NCI-H2029 (cell line): ENCODE measurements at regions not wholly inside any gene's neighbourhood (a gene's known extent, or its start where the extent isn't known, plus 50 kb on each side); places are given as distances from the start of the nearest gene placed in this dataset.
"Not testable (repeated sequence)": the region's sequence is repeated elsewhere in the genome, so short reads cannot be mapped to it uniquely, and the experiment has no call there.

Experiments
- DNase-seq: peaks from one replicate; lab custom pipeline; 2025; lab: John Stamatoyannopoulos, UW

DNA sequence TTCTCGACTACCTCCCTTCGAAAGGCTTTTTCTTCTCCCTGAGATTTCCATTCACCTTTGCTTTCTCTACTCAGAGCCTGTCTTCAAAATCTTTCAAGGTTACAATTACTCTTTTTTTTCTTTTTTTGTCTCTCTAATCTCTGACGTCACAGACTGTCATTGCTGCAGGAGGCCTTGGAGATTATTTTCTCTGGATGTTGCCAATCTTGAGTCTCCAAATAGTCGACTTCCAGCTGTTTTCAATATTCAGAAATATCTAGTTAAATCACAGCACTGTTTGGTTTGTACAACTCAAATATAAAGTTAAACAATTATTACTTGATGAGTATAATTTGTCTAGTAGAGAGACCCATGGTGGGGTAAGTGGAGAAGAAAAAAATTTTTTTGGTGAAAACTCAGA, 359.0 kb upstream of the BOD1L1 start:
- no peak for DNase-seq

DNA sequence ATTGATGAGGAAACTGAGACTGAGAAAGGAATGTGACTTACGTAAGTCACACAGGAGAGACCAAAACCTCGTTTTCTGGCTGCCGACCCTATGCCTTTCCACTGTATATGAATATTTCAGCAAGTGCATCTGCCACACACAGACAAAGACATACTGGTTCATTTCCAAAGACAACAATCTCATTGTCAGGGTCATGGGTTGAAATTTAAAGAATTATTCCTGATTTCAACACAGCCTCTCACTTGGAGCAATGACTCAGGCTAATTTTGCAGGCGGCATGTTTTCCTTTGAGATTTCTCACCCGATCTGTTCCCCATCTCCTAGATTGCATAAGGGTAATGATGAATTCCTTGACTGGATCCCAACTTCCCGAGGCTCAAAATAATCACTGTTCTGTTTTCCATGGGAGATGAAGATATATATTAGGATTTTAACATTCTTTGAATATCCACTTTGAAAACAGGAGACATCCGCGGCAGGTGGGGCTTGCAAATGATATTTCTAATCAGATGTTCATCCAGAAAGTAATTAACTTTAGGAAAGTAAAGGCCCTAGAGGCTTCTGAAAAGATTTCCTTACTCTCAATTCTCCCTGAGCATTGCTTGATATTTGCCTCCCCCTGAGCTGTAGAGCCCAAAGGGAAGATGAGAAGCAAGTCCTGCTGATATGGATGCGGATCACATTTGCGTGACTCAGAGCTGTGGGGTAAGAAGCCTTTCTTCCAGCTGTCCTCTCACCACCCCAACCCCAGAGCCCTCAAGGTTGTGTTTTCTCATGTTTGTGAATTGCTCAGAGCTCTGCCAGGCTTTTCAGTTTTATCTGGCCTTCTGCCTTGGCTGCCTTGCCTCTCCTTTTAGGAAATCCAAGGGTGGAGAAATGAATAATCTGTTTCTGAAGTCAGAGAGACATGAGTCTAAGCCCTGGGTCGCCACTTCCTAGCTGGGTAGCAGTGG, 361.1 kb upstream of the BOD1L1 start:
- no peak for DNase-seq

DNA sequence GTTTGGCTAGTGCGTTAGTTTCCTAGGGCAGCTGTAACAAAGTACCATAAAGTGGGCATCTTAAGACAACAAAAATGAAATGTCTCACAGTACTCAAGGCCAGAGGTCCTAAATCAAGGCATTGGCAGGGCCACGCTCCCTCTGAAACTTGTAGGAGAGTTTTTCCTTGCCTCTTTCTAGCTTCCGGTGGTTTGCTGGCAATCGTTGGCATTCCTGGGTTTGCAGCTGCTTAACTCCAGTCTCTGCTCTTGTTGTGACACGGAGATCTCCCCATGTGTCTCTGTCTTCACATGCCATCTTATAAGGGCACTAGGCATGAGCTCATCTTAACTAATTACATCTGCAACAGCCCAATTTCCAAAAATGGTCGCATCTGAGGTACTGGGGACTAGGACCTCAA, 362.0 kb upstream of the BOD1L1 start:
- no peak for DNase-seq

DNA sequence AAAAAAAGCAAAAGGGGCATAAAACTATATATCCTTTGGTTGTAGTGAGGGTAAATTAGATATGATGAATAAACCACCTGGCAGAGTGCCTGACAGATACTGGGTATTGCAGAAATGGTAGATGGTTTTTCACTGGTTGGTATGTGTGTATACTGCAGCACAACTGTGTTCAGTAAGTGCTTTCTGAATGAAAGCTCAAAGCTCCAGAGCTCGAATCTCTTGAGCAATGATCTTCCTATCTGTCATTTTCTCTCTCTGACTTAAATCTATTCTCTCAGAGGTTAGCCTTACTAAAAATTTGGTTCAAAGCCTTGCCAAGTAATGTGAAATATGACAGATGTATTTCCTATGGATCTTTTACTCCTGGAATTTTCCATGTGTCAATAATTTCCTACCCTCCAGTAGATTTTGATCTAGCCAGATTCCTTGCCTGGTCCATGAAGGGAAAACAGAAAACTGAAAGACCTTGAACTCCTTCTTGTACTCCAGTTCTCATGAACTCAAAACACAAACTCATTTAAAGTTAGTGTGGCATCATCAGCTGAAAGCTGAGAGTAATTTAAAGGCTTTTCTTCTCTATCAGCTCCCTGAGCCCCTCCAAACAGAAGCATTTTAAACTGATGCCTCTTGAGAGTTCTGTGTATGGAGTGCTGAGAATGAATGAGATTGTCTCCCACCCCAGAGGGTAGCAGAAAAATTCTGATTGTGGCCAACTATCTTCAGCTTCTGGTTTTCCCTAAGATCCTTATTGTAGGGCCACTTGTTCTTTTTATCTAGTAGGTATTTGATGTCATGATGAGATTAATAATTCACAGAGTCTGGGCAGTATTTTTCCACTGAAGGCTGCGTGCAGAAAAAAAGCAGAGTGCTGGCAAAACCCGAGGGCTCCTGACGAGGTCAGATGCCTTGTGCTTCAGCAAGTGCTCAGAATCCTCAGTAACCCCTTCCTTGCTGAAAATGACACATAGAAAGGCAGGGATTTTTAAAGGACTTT, 363.4 kb upstream of the BOD1L1 start:
- DNase-seq = no peak

DNA sequence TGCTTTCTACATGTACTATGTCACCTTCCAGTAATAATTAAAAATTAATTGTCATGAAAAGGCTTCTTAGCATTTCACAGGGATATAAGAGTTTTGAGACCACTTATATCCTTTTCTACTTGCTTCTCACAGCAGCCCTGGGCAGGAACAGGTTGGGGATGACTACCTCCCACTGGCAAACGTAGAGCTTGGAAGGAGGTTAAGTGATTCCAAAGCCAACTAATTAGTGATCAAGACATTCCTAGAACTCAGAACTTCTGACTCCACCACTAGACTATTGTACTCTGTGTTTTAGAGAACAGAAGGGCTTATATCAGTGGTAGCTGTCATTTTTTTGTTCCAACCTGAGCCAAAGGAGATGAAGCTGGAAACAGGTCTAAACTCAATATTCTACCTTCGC, 364.5 kb upstream of the BOD1L1 start:
- no peak for DNase-seq

DNA sequence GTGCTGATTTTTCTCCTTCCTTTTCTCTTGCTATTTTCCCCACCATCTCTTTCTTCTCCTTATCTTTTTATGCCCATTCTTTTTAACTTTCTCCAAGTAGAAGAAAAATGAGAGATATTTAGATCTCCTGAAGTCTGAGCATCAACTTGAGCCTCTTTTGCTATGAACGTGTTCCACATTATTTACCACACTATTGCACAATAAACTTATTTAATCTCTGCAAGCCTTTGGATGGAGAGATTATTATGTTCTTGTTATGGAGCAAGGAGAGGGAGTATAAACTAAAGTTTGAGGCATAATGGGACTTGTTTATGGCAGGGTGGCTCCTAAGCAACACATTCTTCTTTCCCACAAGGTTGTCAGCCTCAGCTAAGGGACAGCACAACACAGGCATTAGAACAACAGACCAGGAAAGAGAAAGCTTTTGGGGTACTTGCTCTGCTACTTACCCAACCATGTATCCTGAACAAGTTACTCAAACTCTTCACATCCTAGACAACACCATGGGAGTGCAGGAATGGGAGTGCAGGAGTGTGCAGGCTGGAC, 365.5 kb upstream of the BOD1L1 start:
- DNase-seq = no peak

DNA sequence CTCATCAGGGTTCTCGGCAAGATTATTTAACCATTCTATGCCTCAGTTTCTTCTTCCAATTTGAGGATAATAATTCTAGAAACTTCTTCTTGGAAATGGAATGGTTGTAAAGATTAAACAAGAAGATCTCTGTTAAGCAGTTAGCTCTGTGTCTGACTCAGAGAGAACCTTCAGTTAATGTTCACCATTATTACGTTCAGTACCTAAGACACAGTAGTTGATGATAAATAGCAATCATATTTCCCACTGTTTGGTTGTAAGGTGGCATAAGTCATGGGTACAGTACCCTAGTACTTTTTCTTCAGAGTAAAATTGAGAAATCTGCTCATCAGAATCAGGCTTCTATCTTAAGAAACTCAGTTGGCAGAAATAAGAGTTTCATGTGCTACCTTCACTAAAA, 366.5 kb upstream of the BOD1L1 start:
- no peak for DNase-seq

DNA sequence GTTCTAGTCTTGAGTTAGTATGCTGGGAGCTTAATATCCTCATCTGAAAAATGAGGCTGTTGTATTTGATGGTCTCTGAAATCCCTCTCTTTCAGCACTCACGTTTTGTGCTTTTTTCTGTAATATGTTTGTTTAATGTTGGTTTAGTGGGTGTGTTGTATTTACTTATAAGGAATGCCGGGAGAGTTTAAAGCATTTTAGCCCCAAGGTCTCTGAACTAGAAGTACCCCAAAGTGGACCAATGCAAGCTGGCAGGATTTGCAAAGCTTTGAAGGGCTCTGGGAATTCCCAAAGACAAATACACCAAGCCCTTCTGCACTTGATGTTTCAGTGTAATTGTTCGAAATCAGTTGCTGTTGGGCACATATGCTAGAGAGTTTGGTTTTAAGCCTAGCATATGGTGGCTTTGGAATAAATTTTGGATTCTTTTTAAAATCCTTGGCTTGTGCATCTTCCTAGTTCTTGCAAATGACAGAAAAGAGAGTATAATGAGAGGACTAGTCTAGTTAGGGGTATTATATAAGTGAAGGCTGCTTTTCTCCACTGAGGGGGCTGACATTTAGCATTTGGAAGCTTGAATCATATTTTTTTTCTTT, 371.4 kb upstream of the BOD1L1 start:
- DNase-seq = no peak

DNA sequence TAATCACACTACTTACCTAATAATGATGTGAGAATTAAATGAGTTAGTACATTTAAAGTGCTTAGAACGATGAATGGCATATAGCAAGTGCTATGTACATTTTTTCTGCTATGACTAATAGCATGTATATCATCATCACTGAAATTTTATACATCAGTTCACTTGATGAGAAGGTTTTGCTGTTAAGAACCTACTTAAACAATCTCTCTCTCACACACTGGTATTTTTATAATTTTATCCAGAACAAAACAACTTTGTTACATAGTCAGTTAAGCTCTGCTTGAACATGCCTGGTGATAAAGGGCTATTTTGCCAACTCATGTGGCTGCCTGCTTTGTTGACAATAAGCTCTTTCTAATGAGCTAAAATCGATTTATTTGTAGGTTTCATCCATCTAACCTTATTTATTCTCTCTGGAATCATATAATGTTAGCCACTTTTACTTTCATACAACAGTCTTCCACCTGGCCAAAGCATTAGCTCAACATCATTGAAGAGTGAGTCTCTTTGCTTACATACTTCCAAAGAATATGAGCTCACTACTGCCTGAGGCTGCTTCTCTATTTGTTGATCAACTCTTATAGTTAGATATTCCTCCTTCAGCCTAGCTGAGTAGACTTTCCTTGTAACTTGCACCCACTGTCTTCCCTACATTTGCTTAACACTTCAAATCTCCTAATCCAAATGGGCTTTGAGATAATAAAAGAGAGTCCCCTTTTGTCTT, 372.7 kb upstream of the BOD1L1 start:
- DNase-seq = no peak

DNA sequence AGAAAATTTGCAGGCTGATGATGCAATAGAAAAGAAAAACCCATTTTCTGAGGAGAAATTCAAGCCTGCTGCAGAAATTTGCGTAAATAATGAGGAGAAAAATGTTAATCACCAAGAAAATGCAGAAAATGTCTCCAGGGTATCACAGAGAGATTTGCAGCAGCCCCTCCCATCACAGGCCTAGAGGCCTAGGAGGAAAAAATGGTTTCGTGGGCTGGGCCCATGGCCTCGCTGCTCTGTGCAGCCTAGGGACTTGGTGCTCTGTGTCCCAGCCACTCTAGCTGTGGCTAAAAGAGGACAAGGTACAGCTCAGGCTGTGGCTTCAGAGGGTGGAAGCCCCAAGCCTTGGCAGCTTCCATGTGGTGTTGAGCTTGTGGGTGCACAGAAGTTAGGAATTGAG, 374.8 kb upstream of the BOD1L1 start:
- DNase-seq = not testable (repeated sequence)

DNA sequence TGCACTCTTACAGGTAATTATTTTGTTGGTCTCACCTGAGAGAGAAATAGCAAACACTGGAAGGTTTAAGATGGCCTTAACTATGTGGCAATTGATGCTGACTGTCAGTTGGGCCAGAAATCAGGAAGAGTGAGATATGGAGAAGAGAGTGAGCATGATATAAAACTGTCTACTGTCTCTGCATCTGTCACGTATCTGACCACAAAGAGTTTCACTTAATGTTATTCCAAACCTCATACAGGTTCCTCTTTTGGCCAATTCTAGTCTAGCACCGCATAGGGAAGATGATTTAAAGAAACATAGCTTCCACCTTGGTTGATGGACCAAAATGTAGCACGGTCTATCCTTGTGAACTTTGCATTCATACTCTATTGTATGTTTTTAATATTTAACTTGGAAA, 381.0 kb upstream of the BOD1L1 start:
- DNase-seq = no peak

DNA sequence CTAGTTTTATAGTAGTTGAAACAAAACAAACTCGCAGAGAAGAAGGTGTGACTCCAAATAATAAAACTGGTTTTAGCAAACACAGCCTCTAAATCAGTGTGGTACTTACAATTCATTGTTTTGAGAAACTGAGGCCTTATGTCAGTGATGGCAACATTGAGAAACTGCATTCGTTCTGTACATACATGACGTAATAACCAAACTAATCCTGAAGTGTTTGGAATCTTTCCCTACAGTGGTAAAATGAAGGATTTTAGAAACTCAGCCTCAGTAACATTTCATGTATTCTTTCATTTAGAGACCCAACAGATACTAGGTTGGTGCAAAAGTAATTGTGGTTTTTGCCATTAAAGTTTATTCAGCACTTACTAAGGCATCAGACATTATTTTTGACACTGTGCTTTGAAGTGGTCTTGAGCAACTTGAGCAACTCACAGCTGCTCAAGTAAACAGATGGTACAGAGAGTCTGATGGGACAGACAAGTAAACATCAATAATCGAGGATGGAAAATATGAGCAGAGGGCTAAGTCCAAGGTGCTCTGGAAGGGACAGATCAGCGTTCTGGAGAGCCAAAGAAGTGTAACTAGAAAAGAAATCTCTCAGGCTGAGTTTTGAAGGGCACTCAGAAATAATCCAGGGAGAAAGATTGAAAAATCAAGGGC, 390.8 kb upstream of the BOD1L1 start:
- no peak for DNase-seq

DNA sequence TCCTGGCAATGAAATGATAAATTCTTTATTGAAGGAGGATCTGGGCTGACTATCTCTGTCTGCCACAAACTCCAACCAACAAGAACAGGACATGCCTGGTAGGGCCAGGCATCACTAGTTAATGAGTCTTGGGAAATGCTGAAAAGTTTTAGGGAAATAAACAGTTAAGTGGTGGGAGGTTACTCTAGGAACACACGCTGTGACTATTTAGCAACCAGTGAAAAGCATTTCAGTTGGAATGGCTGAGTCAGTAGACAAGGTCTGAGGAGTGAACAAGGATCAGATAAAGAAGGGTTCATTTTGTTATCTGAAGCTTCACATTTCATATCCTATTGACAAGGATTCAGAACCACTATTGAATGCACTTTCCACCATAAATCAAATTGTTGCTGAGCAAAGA, 394.9 kb upstream of the BOD1L1 start:
- DNase-seq = no peak

DNA sequence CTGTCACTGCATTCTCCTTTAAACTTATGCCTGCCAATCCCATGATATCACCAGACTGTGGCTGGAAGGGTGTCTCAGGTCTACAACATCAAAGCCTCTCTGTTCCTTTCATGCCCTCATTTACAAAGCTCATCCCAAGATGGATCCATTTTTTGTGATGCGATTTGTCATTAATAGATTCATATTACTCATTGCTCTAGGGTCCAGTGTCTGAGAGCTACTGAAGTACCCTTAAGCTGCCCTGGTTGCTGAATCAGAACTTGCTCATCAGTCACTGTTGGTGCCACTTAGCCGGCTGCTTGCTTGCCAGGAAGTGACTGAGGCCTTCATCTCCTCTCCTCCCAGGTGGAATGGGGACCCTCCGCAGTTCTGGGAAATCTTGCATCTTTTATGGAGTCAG, 395.5 kb upstream of the BOD1L1 start:
- no peak for DNase-seq

DNA sequence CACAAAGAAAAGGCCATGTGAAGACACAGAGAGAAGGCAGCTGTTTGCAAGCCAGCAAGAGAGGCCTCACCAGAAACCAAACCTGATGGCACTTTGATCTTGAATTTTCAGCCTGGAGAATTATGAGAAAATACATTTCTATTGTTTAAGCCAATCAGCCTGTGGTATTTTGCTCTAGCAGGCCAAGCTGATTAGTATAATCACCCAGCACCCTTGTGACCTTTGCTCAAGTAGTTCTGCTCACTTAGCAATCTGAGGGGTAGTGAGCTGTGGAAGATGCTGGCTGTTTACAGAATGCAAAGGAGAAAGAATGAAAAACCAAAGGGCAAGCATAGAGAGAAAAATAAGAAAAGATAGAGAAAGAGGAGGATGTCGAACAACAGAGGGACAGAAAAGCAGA, 396.4 kb upstream of the BOD1L1 start:
- DNase-seq = no peak

DNA sequence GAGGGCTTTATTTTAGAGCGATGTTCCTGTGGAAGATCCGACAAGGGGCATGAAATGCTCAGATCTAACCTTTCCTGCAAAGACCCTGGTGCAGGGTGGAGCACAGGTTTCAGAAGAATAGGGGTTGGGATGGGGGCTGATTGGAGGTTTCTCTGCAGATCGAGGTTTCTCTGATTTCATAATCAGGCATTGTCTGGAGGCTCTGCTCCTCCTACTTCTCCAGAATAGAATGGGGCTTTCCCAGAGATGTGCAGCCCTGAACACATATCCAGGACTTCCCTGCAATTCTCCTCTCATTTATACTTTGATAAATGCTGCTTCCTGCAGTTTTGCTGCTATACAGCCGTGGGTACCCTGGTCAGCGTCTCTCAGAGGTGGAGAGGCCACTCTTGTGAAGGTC, 397.6 kb upstream of the BOD1L1 start:
- no peak for DNase-seq

DNA sequence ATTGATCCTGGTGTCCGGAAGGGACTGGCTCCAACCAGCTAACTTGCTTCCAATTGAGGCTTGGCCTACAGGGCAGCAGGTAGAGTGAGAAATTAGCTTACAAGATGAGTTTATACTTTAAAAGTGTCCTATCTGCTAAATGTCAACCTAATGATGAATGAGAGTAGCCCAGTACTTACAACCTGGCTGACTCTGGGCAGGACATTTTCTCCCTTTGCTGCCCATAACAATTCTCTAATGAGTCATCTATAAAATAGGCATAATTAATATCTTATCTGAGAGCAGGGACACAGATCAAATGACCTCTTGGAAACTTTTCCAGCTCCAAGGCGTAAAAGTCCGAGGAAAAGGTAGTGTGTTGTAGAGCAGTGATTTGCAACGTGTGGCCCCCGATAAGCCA, 398.4 kb upstream of the BOD1L1 start:
- no peak for DNase-seq

DNA sequence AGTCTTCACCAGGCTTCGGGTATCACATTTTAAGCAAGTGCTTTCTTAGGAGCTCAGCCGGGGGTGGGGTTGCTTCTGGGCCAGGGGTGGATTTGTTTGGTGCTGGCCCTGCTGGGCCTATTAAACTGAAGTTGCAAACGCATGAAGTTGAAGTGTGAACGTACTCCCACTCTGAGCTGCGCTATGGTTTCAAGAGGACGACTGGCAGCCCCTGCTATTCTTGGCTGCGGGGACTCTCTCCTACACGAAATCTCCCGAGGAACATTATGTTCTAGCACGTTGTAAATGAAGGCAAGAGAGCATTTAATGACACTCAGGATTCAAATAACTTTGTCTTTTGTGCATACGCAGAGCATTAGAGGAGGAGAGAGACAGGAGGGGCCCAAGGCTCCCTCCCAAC, 401.3 kb upstream of the BOD1L1 start:
- DNase-seq = no peak

DNA sequence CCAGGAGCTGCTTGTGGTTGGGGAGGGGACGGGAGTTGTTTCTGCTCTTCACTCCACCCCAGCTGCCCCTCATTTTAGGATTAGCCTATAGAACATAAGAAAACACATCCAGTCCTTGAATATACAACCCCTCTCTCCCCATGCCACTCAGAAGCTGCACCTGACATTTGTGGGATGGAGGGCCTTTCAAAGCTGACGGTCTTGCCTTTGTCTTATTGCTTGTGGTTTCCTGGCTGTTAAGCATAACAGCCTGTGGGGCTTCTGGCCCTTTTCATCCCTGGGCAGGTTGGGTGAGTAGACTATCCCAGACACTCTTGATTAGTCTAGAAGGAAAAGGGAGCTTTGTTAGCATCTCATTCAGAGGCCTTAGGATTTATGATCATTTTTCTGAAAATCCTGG, 407.6 kb upstream of the BOD1L1 start:
- DNase-seq = no peak

DNA sequence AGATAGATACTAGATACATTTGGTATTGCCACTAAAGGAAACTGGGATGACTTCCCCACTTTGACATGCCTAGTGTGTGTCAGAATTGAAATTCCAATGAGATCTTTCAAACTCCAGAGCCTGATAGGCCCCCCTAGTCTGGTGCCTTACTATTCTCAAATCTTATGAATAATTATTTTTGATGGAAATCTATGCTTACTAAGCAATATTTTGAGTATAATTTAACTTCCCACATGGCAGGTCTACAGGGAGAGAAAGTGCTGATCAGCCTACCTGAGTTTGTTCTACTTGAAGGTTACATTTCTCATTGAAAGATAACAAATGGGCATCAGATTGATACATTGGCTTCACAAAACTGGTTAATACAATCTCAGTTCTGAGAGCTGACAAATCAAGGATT, 415.7 kb upstream of the BOD1L1 start:
- DNase-seq = no peak

DNA sequence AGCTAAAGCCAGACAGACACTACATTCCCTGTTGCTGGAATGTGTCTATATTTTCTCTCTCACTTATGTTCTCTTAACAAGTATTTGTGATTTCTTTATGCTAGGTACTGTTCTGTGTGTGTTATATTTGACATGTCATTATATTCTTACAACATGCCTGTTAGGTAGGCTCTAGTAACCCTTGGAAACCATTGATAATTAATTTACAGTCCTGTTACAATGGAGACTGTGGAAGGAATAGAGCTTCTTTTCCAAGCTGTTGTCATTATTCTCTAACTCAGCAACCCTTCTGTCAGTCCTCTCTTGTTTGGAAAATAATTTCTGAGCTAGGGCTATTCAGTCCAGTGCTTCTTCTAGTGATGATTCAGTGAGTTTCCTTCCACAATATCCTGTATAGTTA, 419.1 kb upstream of the BOD1L1 start:
- no peak for DNase-seq
